ENCODE measurements at regions not wholly inside any gene's neighbourhood (a gene's known extent, or its start where the extent isn't known, plus 50 kb on each side); places are given as distances from the start of the nearest gene placed in this dataset.

DNA sequence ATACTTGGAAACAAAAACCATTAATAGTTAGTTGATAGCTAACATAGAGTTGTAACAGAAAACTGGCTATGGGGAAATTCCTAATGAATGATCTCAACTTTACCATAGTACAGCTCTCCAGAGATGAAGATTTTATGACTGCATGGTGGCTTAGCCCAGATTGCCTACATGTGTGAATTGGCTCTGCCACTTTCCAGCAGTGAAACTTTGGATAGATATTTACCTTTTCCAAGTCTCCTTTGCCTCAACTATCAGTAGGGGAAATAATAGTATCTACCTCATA, 161.1 kb downstream of the LACC1 start:
- TF ChIP-seq, protein P1, sequence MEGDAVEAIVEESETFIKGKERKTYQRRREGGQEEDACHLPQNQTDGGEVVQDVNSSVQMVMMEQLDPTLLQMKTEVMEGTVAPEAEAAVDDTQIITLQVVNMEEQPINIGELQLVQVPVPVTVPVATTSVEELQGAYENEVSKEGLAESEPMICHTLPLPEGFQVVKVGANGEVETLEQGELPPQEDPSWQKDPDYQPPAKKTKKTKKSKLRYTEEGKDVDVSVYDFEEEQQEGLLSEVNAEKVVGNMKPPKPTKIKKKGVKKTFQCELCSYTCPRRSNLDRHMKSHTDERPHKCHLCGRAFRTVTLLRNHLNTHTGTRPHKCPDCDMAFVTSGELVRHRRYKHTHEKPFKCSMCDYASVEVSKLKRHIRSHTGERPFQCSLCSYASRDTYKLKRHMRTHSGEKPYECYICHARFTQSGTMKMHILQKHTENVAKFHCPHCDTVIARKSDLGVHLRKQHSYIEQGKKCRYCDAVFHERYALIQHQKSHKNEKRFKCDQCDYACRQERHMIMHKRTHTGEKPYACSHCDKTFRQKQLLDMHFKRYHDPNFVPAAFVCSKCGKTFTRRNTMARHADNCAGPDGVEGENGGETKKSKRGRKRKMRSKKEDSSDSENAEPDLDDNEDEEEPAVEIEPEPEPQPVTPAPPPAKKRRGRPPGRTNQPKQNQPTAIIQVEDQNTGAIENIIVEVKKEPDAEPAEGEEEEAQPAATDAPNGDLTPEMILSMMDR (IDR thresholded peaks at IDR 0.05; ENCODE audit: control extremely low read depth in 1 of 3, insufficient read depth in 1 of 3, low read depth in 1 of 3, low read length in 3 of 3): no peak
- TF ChIP-seq EZH2 (IDR thresholded peaks at IDR 0.05; ENCODE audit: low read depth, low read length, severe bottlenecking) (no peak), CHD1 (IDR thresholded peaks at IDR 0.05; ENCODE audit: low read depth, low read length) (no peak), NRF1 (IDR thresholded peaks at IDR 0.05; ENCODE audit: low read depth, low read length) (no peak), GTF2F1 (IDR thresholded peaks at IDR 0.05; ENCODE audit: borderline replicate concordance, low read depth, low read length) (no peak), MAFK (IDR thresholded peaks at IDR 0.05; ENCODE audit: low read depth, low read length) (no peak), BRCA1 (IDR thresholded peaks at IDR 0.05; ENCODE audit: low read depth, low read length) (no peak), EP300 (IDR thresholded peaks at IDR 0.05; ENCODE audit: borderline replicate concordance in 1 of 2, low read depth in 2 of 2, low read length in 2 of 2) (no peak)
